ENCODE measurements at regions not wholly inside any gene's neighbourhood (a gene's known extent, or its start where the extent isn't known, plus 50 kb on each side); places are given as distances from the start of the nearest gene placed in this dataset.
"Not testable (repeated sequence)": the region's sequence is repeated elsewhere in the genome, so short reads cannot be mapped to it uniquely, and the experiment has no call there.

- no peak overlapping the region for H3K27ac ChIP-seq
- H3K36me3 ChIP-seq (replicated peaks), result no peaks in the 10 kb centered on the region
- no peak for DNase-seq
- in situ Hi-C loops (cut with HindIII; ENCODE audit: low pct_ligation_motif_present, low sequenced_read_pairs), result no loop called here
- no peak overlapping the region for H3K4me3 ChIP-seq (ENCODE audit: low read depth, low read length)
- no peaks in the 10 kb centered on the region for H3K27me3 ChIP-seq (replicated peaks)
- TF ChIP-seq, protein P1, sequence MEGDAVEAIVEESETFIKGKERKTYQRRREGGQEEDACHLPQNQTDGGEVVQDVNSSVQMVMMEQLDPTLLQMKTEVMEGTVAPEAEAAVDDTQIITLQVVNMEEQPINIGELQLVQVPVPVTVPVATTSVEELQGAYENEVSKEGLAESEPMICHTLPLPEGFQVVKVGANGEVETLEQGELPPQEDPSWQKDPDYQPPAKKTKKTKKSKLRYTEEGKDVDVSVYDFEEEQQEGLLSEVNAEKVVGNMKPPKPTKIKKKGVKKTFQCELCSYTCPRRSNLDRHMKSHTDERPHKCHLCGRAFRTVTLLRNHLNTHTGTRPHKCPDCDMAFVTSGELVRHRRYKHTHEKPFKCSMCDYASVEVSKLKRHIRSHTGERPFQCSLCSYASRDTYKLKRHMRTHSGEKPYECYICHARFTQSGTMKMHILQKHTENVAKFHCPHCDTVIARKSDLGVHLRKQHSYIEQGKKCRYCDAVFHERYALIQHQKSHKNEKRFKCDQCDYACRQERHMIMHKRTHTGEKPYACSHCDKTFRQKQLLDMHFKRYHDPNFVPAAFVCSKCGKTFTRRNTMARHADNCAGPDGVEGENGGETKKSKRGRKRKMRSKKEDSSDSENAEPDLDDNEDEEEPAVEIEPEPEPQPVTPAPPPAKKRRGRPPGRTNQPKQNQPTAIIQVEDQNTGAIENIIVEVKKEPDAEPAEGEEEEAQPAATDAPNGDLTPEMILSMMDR (IDR thresholded peaks at IDR 0.05; ENCODE audit: low read depth, low read length, missing control alignments), result no peak
These were observed 1651.0 kb downstream of the REEP3 start for GRCh38 chr10:65172249-65172648.

DNA sequence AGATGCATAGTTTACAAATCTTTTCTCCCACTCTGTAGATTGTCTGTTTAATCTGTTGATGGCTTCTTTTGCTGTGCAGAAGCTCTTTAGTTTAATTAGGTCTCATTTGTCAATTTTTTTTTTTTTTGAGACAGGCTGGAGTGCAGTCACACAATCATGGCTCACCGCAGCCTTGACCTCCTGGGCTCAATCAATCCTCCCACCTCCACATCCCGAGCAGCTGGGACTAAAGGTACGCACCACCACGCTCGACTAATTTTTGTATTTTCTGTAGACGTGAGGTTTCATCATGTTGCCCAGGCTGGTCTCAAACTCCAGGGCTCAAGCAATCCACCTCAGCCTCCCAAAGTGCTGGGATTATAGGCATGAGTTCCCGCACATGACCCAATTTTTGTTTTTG, 1655.8 kb downstream of the REEP3 start:
- H3K27ac ChIP-seq, result no peak overlapping the region
- no peaks in the 10 kb centered on the region for H3K36me3 ChIP-seq (replicated peaks)
- no peak overlapping the region for H3K4me3 ChIP-seq (ENCODE audit: low read depth, low read length)
- no peaks in the 10 kb centered on the region for H3K27me3 ChIP-seq (replicated peaks)
- in situ Hi-C loops (cut with HindIII; ENCODE audit: low pct_ligation_motif_present, low sequenced_read_pairs), result no loop called here
- no peak for DNase-seq
- TF ChIP-seq, protein P1 (IDR thresholded peaks at IDR 0.05; ENCODE audit: low read depth, low read length, missing control alignments), result no peak

- Histone ChIP-seq H3K36me3 (replicated peaks) (no peaks in the 10 kb centered on the region), H3K27ac (no peak overlapping the region), H3K4me3 (ENCODE audit: low read depth, low read length) (no peak overlapping the region), H3K27me3 (replicated peaks) (no peaks in the 10 kb centered on the region)
- in situ Hi-C loops (cut with HindIII; ENCODE audit: low pct_ligation_motif_present, low sequenced_read_pairs), result no loop called here
- no peak for DNase-seq
- TF ChIP-seq, protein P1 (IDR thresholded peaks at IDR 0.05; ENCODE audit: low read depth, low read length, missing control alignments), result no peak
These were observed 1662.0 kb downstream of the REEP3 start for GRCh38 chr10:65183236-65183635.

- H3K27me3 ChIP-seq (replicated peaks); H3K4me3 ChIP-seq (ENCODE audit: low read depth, low read length); DNase-seq; H3K27ac ChIP-seq; H3K36me3 ChIP-seq (replicated peaks); in situ Hi-C loops (cut with HindIII; ENCODE audit: low pct_ligation_motif_present, low sequenced_read_pairs): not testable (repeated sequence)
These were observed 1665.5 kb downstream of the REEP3 start for GRCh38 chr10:65186668-65187067.

- no peak overlapping the region for H3K4me3 ChIP-seq (ENCODE audit: low read depth, low read length)
- TF ChIP-seq, protein P1 (IDR thresholded peaks at IDR 0.05; ENCODE audit: low read depth, low read length, missing control alignments), result no peak
- H3K36me3 ChIP-seq (replicated peaks), result no peaks in the 10 kb centered on the region
- no peaks in the 10 kb centered on the region for H3K27me3 ChIP-seq (replicated peaks)
- in situ Hi-C loops (cut with HindIII; ENCODE audit: low pct_ligation_motif_present, low sequenced_read_pairs), result no loop called here
- peak; percentile 58 for DNase-seq
- H3K27ac ChIP-seq, result no peak overlapping the region
These were observed 1672.9 kb downstream of the REEP3 start for GRCh38 chr10:65194126-65194525.

GRCh38 chr10:65194555-65194954, 1673.4 kb downstream of the REEP3 start:
- in situ Hi-C loops (cut with HindIII; ENCODE audit: low pct_ligation_motif_present, low sequenced_read_pairs), result no loop called here
- peak; percentile 1 for DNase-seq
- Histone ChIP-seq H3K27me3 (replicated peaks) (no peaks in the 10 kb centered on the region), H3K36me3 (replicated peaks) (no peaks in the 10 kb centered on the region), H3K4me3 (ENCODE audit: low read depth, low read length) (no peak overlapping the region), H3K27ac (no peak overlapping the region)
- TF ChIP-seq, protein P1 (IDR thresholded peaks at IDR 0.05; ENCODE audit: low read depth, low read length, missing control alignments), result no peak
